ENCODE measurements at regions not wholly inside any gene's neighbourhood (a gene's known extent, or its start where the extent isn't known, plus 50 kb on each side); places are given as distances from the start of the nearest gene placed in this dataset.

DNA sequence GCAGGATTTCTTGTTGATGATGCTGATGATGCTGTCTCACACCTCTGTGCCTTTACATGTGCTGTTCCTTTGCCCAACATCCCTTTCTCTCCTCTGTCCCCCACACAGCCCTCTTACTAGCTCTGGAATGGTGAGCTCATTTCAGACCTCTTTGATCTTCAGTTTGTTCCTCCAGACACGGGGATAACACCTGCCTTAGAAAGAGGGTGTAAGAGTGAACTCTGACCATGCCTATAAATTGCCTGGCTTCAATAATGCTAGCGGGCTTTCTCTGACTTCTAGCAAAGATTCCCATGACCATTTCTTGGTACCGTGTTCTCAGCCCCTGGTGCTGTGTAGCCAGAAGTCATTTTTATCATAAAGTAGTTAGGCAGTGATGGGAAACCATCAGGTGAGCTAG lies 55.9 kb upstream of the DRD2 start:
- intact Hi-C loops (cut with micrococcal nuclease; ENCODE audit: unreplicated experiment) (loop anchor here (5.0 kb wide), 1 partner anchor 201 kb away; no protein-coding TSS in a partner anchor), in situ Hi-C loops (cut with HindIII; ENCODE audit: low pct_unique_long_range_greater_than_20kb, low sequenced_read_pairs) (no loop called here)
- Histone ChIP-seq H3K4me3 (ENCODE audit: low read depth in 2 of 2, low read length in 2 of 2) (no peak overlapping the region), H3K4me1 (ENCODE audit: control insufficient read depth, insufficient read depth, low read length) (no peaks in the 10 kb centered on the region), H3K36me3 (ENCODE audit: control insufficient read depth, insufficient read depth, low read length) (no peaks in the 10 kb centered on the region), H3K27me3 (ENCODE audit: control insufficient read depth, insufficient read depth, low read length) (peaks cover 3% of the 10 kb centered on the region; the same call in 1 of the 2 replicates), H3K27ac (ENCODE audit: low read length) (no peak overlapping the region), H3K9me3 (ENCODE audit: control insufficient read depth, insufficient read depth, low read depth, low read length) (no peaks in the 10 kb centered on the region)
- CTCF ChIA-PET, result interaction anchor here (0.7 kb wide), 1 partner anchor 9 kb away, joined by 3 read pairs; no protein-coding TSS in a partner anchor
- BruUV-seq (replicated peaks), result no TSS peak
- ATAC-seq (no peak), DNase-seq (ENCODE audit: low read depth, low spot score) (no peak)
- TF ChIP-seq POLR2AphosphoS5 (IDR thresholded peaks at IDR 0.05; ENCODE audit: low read depth, low read length), result no peak
- no peak for TF ChIP-seq CTCF (IDR thresholded peaks at IDR 0.05)
- TF ChIP-seq SIN3A (IDR thresholded peaks at IDR 0.05; ENCODE audit: borderline replicate concordance, insufficient read depth, low read depth, low read length), result no peak
- TF ChIP-seq, protein P1, sequence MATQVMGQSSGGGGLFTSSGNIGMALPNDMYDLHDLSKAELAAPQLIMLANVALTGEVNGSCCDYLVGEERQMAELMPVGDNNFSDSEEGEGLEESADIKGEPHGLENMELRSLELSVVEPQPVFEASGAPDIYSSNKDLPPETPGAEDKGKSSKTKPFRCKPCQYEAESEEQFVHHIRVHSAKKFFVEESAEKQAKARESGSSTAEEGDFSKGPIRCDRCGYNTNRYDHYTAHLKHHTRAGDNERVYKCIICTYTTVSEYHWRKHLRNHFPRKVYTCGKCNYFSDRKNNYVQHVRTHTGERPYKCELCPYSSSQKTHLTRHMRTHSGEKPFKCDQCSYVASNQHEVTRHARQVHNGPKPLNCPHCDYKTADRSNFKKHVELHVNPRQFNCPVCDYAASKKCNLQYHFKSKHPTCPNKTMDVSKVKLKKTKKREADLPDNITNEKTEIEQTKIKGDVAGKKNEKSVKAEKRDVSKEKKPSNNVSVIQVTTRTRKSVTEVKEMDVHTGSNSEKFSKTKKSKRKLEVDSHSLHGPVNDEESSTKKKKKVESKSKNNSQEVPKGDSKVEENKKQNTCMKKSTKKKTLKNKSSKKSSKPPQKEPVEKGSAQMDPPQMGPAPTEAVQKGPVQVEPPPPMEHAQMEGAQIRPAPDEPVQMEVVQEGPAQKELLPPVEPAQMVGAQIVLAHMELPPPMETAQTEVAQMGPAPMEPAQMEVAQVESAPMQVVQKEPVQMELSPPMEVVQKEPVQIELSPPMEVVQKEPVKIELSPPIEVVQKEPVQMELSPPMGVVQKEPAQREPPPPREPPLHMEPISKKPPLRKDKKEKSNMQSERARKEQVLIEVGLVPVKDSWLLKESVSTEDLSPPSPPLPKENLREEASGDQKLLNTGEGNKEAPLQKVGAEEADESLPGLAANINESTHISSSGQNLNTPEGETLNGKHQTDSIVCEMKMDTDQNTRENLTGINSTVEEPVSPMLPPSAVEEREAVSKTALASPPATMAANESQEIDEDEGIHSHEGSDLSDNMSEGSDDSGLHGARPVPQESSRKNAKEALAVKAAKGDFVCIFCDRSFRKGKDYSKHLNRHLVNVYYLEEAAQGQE (IDR thresholded peaks at IDR 0.05; ENCODE audit: insufficient read depth in 1 of 2, low read depth in 2 of 2, low read length in 1 of 2), result no peak
- no peak for TF ChIP-seq TCF7L2 (IDR thresholded peaks at IDR 0.05; ENCODE audit: low read depth, low read length)
- POLR2A ChIA-PET, result no interaction called here

GRCh38 chr11:113529606-113530005 lies 54.4 kb upstream of the DRD2 start:
- no peaks in the 10 kb centered on the region for H3K9me3 ChIP-seq (ENCODE audit: control insufficient read depth, insufficient read depth, low read depth, low read length)
- DNase-seq (ENCODE audit: low read depth, low spot score) (no peak), ATAC-seq (no peak)
- in situ Hi-C loops (cut with HindIII; ENCODE audit: low pct_unique_long_range_greater_than_20kb, low sequenced_read_pairs) (no loop called here), intact Hi-C loops (cut with micrococcal nuclease; ENCODE audit: unreplicated experiment) (loop anchor here (5.0 kb wide), 1 partner anchor 203 kb away; no protein-coding TSS in a partner anchor)
- H3K4me3 ChIP-seq (ENCODE audit: low read depth in 2 of 2, low read length in 2 of 2), result no peak overlapping the region
- H3K4me1 ChIP-seq (ENCODE audit: control insufficient read depth, insufficient read depth, low read length), result no peaks in the 10 kb centered on the region
- peaks cover 3% of the 10 kb centered on the region; the same call in 1 of the 2 replicates for H3K27me3 ChIP-seq (ENCODE audit: control insufficient read depth, insufficient read depth, low read length)
- ChIA-PET CTCF (no interaction called here), POLR2A (no interaction called here)
- no TSS peak for BruUV-seq (replicated peaks)
- TF ChIP-seq TCF7L2 (IDR thresholded peaks at IDR 0.05; ENCODE audit: low read depth, low read length), result no peak
- TF ChIP-seq, protein P1 (IDR thresholded peaks at IDR 0.05; ENCODE audit: insufficient read depth in 1 of 2, low read depth in 2 of 2, low read length in 1 of 2), result no peak
- no peak for TF ChIP-seq POLR2AphosphoS5 (IDR thresholded peaks at IDR 0.05; ENCODE audit: low read depth, low read length)
- TF ChIP-seq SIN3A (IDR thresholded peaks at IDR 0.05; ENCODE audit: borderline replicate concordance, insufficient read depth, low read depth, low read length), result no peak
- TF ChIP-seq CTCF (IDR thresholded peaks at IDR 0.05), result no peak
- no peak overlapping the region for H3K27ac ChIP-seq (ENCODE audit: low read length)
- H3K36me3 ChIP-seq (ENCODE audit: control insufficient read depth, insufficient read depth, low read length), result no peaks in the 10 kb centered on the region
